HG02981 (cell line): ENCODE measurements at regions not wholly inside any gene's neighbourhood (a gene's known extent, or its start where the extent isn't known, plus 50 kb on each side); places are given as distances from the start of the nearest gene placed in this dataset.
"Not testable (repeated sequence)": the region's sequence is repeated elsewhere in the genome, so short reads cannot be mapped to it uniquely, and the experiment has no call there.

ENCODE experiments used
- ATAC-seq: cut with Tn5 transposase; IDR thresholded peaks from one replicate; pipeline ENCODE4 v1.9.1; 2021; ENCODE audit warnings: mild to moderate bottlenecking, moderate library complexity; ENCODE audit not compliant: unreplicated experiment

GRCh38 chr12:25615119-25615518 lies 62.0 kb upstream of the LMNTD1 start:
- ATAC-seq = no peak

- ATAC-seq = no peak
Measured at GRCh38 chr12:25616286-25616685, 63.2 kb upstream of the LMNTD1 start.

- no peak for ATAC-seq
Measured at GRCh38 chr12:25617991-25618390, 64.9 kb upstream of the LMNTD1 start.

GRCh38 chr12:25623816-25624215 lies 70.7 kb upstream of the LMNTD1 start:
- no peak for ATAC-seq

GRCh38 chr12:25625146-25625545 lies 72.1 kb upstream of the LMNTD1 start:
- ATAC-seq = no peak

GRCh38 chr12:25629341-25629740 lies 76.3 kb upstream of the LMNTD1 start:
- no peak for ATAC-seq

- not testable (repeated sequence) for ATAC-seq
Measured at GRCh38 chr12:25630735-25631515, 77.8 kb upstream of the LMNTD1 start.

GRCh38 chr12:25633149-25633548 lies 80.1 kb upstream of the LMNTD1 start:
- not testable (repeated sequence) for ATAC-seq

GRCh38 chr12:25637752-25638151 lies 84.7 kb upstream of the LMNTD1 start:
- ATAC-seq = no peak

GRCh38 chr12:25639406-25639805 lies 86.3 kb upstream of the LMNTD1 start:
- ATAC-seq = no peak

- no peak for ATAC-seq
Measured at GRCh38 chr12:25644979-25645378, 91.9 kb upstream of the LMNTD1 start.

GRCh38 chr12:25645427-25645826 lies 92.3 kb upstream of the LMNTD1 start:
- ATAC-seq = no peak

GRCh38 chr12:25651931-25652330 lies 98.8 kb upstream of the LMNTD1 start:
- no peak for ATAC-seq

- no peak for ATAC-seq
Measured at GRCh38 chr12:25652371-25652770, 99.3 kb upstream of the LMNTD1 start.

- no peak for ATAC-seq
Measured at GRCh38 chr12:25653487-25654175, 100.5 kb upstream of the LMNTD1 start.

- ATAC-seq = no peak
Measured at GRCh38 chr12:25655702-25656101, 102.6 kb upstream of the LMNTD1 start.

- no peak for ATAC-seq
Measured at GRCh38 chr12:25659621-25660020, 106.5 kb upstream of the LMNTD1 start.

- no peak for ATAC-seq
Measured at GRCh38 chr12:25670076-25671055, 117.3 kb upstream of the LMNTD1 start.

- no peak for ATAC-seq
Measured at GRCh38 chr12:25675808-25676207, 122.7 kb upstream of the LMNTD1 start.

- no peak for ATAC-seq
Measured at GRCh38 chr12:25677232-25677937, 124.3 kb upstream of the LMNTD1 start.

- ATAC-seq = no peak
Measured at GRCh38 chr12:25681580-25681979, 128.5 kb upstream of the LMNTD1 start.
